Urothelium cell line (cell line): ENCODE measurements at regions not wholly inside any gene's neighbourhood (a gene's known extent, or its start where the extent isn't known, plus 50 kb on each side); places are given as distances from the start of the nearest gene placed in this dataset.
A peak's percentile ranks its signal among the peaks of the same experiment; 100 is the strongest.

Source experiments
- DNase-seq: peaks from one replicate; pipeline ENCODE4 v3.0.0; 2011; ENCODE audit warnings: low spot score, mixed read lengths
- FAIRE-seq: peaks from 2 replicates; lab custom pipeline; 2011; peaks lifted over from hg19 to GRCh38; lab: Jason Lieb, UNC

GRCh38 chr17:68182011-68182306 is 65.9 kb upstream of the AMZ2 start:
- DNase-seq: no peak
- no peak for FAIRE-seq

- DNase-seq: no peak
- no peak for FAIRE-seq
These were observed 64.8 kb upstream of the AMZ2 start for GRCh38 chr17:68182940-68183551.

GRCh38 chr17:68184141-68184571 is 63.7 kb upstream of the AMZ2 start:
- no peak for FAIRE-seq
- no peak for DNase-seq

GRCh38 chr17:68184816-68185436 is 62.9 kb upstream of the AMZ2 start:
- DNase-seq (no peak), FAIRE-seq (peak; percentile 89)

- FAIRE-seq (no peak), DNase-seq (no peak)
These were observed 62.0 kb upstream of the AMZ2 start for GRCh38 chr17:68185820-68186219.

- no peak for DNase-seq
- FAIRE-seq: no peak
These were observed 57.3 kb upstream of the AMZ2 start for GRCh38 chr17:68190495-68190894.

- DNase-seq (peak; percentile 52), FAIRE-seq (peak; percentile 90)
These were observed 52.0 kb upstream of the AMZ2 start for GRCh38 chr17:68195667-68196393.

- FAIRE-seq (no peak), DNase-seq (no peak)
These were observed 51.3 kb upstream of the AMZ2 start for GRCh38 chr17:68196394-68197090.

- no peak for DNase-seq
- FAIRE-seq: no peak
These were observed 50.5 kb upstream of the AMZ2 start for GRCh38 chr17:68197091-68197996.

- FAIRE-seq (no peak), DNase-seq (no peak)
These were observed 49.6 kb upstream of the AMZ2 start for GRCh38 chr17:68197997-68198930.
